CD4-positive, alpha-beta T cell treated with Interferon gamma for 1 hour (primary cell): ENCODE measurements at regions not wholly inside any gene's neighbourhood (a gene's known extent, or its start where the extent isn't known, plus 50 kb on each side); places are given as distances from the start of the nearest gene placed in this dataset.

Experiments
- DNase-seq: peaks from one replicate; pipeline ENCODE4 v3.0.0-alpha.2; 2020

DNA sequence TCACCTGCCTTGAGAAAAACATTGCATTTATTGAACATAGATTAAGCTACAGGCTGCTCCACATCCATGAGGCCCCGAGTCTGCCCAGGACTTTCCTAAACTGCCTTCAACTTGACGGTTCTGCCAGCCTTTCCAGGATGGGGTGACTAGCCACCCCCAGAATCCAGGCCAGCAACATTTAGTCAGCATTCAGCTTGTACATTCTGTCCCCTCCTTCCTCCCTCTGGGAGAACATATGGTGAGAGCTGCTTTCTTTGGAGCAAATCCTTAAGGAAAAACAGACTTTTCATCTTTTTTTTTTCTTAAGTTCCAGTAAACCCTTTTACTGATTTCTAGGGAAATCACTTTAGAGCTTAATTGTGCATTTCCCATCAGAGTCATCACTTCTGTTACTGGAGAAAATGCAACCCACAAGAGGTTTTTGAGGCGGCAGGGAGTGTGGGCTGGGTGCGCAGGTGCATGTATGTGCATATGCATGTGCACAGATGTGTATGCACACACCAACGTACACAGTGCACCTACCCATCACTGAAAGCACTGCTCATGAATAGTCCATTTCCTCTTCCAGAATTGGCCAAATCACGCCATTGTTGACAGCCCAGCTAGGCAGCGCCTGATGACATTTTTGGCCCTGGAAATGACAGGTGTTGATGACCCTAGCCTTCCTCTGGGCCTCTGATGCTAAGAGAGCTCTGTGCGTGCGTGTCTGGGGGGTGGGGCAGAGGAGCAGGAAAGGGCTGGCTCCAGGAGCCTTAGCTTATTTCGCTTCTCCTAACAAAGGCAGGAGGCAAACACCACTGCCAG is 145.6 kb downstream of the HSD17B3 start:
- DNase-seq = no peak

DNA sequence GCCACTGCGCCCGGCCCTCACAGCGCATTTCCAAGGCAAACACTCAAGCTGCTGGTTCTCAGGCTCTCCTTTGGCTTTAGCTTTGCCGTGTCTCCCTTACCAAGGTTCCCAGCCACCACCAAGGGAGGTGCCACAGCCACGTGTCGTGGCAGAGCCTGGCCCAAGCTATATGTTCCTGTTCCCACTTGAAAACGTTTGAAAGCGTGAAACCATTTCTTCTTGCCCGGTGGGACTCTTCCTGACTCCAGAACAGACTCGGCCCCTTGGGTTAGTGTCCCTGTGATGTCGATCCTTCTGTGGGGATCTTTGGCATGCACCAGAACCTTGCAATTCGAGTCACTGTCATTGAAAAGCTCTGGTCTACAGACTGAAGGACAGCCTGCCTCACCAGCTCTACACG is 147.9 kb downstream of the HSD17B3 start:
- DNase-seq = no peak

DNA sequence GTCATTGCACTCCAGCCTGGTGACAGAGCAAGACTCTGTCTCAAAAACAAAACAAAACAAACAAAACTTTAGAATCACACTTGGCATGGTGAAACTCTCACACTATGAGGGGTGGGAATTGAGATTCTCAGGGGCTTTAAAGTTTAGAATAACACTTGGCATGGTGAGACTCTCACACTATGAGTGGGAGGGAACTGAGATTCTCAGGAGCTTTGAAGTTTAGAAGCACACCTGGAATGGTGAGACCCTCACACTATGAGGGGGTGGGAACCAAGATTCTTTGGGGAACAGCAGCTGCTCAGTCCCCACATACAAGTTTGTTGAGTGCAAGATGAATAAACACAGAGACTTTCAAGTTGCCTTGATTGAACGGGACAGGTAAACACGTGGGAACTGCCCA is 149.4 kb downstream of the HSD17B3 start:
- no peak for DNase-seq

DNA sequence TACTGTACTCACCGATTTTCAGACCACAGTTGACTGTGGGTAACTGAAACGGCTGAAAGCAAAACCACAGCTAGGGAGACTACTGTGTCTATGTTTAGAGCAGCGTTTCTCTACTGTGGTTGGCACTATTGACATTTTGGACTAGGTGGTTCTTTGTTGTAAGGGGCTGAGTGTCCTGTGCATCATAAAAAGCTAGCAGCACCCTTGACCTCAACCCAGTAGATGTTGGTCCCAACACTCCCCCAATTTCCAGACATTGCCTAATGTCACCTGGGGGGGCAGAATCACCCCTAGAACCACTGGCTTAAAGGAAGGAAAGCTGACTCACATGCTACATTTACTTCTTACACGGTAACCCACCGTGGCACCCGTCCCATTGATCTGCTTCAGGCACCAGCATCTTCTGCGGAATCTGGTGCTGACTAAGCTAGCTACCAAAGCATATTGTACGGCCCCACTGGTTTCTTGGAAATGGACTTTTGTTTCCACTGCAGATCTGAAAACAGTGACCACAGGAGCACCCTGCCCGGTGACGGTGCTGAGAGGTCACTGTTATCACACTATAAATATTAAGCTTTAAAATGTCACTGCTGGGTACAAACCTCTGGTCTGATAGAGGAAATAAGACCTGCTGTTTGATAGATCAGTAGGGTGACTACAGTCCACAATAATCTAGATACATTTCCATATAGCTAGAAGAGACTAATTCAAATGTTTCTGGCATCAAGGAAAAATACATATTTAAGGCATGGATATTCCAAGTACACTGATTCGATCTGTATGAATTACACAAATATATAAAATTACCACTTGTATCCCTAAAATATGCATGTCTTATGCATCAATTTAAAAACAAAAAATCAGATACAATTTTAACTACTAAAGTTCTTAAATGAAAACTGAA is 151.4 kb downstream of the HSD17B3 start:
- peak; percentile 17 for DNase-seq

DNA sequence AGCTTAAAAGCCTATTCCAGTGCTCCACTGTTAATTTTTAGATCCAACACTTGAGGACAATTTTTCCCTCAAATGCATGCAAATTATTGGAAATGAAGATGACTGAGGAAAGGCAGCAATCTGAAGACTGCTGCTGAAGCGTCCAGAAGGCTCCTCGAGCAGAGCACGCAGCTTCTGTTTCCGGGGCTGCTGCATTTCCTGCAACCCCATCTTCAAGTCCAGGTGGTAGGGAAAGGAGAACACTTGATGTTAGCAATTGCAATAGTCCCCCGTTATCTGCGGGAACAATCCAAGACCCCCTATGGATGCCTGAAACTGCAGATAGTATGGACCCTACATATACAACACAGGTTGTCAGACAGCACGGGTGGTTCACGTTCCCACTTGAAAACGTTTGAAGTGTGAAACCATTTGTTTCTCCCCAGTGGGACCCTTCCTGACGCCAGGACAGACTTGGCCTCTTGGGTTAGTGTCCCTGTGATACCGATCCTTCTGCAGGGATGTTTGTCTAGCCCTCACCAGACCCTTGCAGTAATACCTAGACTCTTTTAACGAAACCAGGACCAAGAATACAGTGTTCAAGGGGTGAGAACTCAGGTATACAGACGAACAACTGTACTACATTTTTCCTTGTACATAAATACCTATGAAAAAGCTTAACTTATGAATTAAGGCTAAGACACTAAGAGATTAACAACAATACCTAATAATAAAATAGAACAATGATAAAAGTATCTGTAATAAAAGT is 152.3 kb downstream of the HSD17B3 start:
- DNase-seq = no peak

DNA sequence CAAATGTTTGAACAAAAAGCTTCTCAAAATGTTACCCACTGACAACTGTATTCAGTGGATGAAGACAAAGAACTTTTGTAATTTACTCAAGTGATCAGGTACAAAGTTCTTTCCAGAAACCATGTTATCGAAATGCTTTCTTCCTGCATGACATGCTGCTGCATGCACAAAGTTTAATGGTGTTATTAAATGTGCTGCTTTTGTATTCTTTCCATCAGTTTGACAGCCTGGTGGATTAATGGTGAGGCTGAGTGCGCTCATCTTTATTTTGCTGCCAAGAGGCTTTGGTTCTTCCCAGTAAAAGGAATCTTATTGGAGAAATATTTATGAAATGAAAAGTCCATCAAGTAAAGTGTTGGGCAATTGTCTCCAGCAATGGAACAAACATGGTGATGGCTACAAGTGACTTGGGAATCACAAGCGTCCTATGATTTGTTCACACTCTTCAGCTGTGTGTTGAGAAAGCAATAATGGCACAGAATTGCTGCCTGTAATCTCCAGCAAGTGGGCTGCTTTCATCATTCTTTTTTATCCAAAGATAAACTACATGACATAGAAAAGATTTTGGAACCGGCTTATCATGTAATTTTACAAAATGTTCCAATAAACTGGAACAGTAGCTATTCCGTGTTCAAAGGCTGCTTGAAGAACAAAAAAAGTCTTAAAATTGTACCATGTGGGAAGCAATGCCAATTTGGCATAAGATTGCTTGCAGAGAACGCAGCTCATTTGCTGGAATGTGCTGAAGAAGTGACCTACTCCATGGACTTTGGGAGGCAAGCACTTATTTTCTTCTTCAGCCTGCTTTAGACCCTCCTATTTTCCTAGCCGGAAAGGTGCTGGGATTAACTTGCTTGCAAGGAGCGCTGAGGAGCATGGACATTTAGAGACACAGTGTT is 153.1 kb downstream of the HSD17B3 start:
- no peak for DNase-seq

DNA sequence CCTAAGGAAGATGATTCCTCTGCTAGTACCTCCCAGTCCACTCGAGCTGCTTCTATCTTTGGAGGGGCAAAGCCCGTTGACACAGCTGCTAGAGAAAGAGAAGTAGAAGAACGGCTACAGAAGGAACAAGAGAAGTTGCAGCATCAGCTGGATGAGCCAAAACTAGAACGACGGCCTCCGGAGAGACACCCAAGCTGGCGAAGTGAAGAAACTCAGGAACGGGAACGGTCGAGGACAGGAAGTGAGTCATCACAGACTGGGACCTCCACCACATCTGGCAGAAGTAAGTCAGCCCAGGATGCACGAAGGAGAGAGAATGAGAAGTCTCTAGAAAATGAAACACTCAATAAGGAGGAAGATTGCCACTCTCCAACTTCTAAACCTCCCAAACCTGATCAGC is 154.9 kb downstream of the HSD17B3 start:
- peak; percentile 46 for DNase-seq

DNA sequence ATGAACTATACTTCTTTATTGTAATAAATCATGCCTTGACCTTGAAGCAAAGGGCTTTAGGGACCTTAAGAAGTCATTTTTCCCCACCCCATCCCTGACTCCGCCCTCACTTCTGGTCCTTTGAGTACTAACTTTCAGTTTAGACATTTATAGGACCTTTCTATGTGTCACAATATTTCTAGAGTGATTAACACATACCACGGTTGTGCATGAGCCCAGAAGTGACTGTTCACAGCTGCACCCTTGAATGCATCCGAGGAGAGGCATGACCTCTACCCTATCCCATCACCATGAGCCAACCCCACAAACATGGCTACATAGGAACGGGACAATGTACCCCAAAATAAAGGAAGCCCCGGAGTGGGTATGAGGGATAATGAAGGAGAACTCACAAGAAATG is 160.3 kb downstream of the HSD17B3 start:
- no peak for DNase-seq

DNA sequence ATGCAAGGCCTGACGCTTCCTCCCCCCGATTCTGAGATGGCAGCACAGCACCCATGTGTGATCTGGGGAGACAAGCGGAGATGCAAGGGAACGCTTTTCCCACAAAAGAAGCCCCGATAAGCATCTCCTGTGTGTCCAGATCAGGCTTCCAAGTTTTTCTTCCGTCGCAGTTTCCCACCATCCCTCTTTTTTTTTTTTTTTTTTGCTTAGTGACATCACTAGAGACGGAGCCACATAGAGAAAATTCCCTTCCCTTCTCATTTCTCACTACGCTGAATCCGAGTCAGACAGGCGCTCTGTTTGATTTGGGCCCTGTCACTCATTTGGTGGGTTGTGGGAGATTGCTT is 160.9 kb downstream of the HSD17B3 start:
- DNase-seq = no peak

DNA sequence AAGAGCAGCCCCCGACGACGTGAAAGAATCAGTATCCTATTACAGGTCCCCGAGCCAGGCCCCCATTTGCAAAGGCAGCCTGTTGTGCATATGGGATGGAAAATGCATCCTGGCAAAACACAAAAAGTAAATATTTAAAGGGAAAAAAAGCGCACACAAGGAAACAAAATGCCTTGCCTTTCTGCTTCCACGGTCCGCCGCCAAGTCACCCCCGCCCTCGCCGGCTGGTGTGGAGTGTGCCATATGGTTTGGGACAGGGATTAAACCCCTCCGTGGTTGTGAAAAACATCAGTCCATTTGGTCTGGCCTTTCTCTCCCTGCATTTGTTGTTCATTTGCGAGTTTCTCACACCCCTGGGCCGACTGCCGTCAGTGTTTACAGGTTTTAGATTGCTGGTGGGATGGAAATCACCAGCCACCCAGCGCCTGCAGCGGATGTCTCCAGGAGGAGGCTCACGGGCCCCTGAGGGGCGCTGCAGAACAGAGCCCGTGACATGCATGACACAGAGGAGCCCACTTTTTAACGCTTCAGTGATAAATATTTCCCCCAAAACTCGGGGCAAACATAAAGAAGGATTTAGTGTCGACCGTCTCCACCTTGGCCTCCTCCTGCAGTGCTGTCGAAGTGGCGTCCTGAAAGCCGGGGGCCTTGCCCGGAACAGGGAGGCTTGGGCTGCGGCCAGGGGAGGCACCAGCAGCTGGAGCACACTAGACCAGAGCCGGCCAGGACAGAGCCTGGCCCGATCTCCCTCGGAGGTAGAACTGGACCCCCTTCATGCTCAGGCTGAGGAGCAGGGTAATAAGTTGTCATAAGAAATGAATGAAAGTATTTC is 161.5 kb downstream of the HSD17B3 start:
- DNase-seq = no peak

DNA sequence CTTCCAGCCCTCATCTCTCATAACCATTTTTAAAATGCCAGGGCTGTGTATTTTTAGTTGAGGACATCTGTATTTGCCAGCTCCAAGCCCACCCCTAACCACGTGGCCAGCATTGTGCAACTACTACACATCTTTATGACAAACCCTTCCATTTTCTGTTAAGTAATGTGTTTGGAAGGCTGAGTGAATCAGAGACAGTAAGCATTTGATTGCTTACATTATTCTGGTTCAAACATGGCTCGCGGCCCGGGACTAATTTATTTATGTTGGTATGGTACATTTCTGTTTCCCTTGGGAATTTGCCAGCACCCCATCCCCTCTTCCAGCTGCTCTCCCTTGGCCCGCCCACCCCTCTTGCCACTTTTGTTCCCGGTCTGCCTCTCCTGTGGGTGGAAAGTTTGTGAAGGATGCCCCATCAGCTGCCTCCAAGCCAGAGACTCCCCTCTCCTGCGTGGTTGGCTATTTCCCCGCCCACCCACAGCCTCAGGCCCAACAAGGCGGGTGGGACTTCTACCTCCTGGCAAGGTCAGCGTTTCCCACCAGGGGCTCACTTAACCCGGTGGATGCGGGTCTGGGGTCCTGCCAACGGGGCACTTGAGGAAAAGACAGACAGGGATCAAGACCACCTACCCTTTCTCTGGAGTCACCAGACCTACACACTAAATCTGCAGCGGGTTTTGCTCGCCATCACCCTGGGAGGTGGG is 162.2 kb downstream of the HSD17B3 start:
- DNase-seq = no peak

DNA sequence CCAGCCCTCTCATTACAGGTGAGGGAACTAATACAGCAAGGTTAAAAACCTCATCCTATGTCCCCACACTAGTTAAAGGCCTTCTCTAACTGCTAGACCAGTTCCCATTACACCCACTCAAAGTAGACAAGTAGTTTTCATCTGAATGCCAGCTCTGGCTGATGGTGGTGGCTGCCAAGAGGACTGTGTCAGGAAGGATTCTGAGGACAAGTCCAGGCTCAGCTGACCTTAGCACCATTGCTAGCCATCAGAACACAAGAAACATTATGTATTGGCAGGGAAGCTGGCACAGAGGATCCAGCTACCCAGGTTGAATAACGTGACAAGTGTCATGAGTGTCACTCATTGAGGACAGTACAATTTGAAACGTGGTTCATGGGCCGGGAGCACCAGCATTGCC is 163.4 kb downstream of the HSD17B3 start:
- DNase-seq = no peak

DNA sequence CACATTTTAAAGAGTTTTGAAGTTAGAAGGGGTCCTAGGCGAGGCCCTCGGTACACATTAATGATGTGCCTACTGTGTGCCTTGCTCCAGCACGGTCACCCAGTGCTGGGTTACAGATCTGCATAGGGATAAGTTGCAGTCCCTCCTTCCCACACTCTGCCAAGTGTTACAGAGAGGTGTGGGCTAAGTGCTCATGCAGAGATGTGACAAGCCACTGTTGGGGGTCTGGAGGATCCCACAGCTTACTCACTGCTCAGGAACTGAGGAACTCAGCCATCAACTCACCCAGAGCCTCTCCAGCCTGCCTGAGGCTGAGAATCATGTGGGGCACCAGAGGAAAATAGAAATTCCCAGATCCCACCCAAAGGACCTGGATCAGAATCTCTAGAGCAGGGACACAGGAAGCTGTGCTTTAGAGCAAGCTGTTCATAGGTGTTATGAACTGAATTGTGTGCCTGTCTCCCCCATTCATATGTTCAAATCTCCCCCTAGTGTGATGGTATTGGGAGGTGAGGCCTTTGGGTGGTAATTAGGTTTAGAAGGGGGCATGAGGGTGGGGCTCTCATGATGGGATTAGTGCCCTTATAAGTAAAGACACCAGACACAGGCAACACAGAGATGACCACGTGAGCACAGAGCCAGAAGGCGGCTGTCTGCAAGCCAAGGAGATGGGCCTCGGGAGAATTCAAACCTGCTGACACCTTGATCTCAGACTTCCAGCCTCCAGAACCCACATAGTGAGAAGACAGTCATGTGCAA is 164.1 kb downstream of the HSD17B3 start:
- DNase-seq = no peak

DNA sequence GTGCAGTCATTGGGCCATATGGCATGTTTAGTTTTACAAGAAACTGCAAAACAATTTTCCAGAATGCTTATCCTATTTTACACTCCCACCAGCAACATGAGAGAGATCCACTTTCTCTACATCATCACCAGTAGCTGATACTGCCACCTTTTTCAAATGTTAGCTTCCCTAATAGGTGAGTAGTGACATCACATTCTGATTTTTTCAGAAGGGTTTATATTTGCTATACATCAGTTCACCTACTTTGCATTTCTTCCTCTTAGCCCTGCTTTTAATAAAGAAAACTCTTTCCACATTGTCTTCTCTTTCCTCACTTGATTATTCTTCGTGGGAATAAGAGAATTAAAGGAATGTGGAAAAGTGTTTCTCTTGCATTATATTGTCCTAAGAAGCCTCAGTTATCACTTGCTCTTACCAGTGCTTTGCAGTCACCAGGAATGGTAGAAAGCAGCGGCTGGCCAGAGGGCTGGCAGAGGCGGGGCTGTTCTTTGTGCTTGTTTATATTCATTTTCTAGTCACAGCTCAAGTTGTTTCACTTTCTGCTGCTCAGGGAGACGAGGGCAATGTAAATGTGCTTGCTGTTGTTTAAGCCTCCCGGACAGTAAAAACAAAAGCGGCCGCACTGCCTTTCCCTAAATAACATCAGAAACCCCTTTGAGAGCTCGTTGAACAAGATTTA is 164.8 kb downstream of the HSD17B3 start:
- no peak for DNase-seq

DNA sequence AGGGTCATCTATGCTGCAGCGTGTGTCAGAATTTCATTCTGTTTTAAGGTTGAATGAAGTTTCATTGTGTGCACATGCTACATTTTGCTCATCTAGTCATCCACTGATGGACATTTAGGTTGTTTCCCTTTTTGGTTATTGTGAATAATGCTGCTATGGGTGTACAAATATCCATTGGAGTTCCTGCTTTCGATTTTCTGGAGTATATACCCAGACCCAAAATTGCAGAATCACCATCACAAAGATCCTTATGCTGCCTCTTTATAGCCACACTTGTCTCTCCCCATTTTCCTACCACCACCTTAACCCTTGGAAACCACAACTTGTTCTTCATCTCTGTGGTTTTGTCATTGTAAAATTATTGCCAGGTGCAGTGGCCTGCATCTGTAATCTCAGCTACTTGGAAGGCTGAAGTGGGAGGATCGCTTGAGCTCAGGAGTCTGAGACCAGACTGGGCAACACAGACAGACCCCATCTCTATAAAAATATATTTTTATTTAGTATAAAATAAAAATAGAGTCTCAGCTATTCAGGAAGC is 166.2 kb downstream of the HSD17B3 start:
- DNase-seq = no peak

DNA sequence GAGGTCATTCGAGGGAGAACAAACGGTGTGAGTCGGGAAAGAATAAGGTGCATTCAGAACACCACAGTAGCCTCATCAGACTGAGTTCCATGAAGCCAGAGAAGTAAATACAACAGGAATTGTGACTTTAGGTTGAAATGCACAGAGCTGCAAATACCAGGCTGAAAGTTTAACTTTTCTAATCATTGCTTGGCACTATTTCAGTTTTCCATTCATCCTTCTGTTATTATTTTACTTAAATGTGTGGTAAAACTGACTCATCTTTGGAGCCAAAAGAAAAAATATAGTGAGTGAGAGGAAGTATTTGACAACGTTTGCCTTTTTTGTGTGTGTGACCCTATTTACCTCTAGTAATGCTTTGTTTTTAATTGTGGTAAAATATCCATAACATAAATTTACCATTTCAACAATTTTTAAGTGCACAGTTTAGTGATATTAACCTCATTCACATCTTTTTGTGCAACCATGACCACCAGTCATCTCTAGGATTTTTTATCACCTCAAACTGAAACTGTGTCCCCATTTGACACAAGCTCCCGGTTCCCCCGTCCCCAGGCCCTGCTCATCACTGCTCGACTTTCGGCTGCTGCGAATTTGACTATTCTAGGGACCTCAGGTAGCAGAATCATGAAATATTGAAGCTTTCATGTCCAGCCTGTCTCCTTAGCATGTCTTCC is 166.8 kb downstream of the HSD17B3 start:
- DNase-seq = no peak

DNA sequence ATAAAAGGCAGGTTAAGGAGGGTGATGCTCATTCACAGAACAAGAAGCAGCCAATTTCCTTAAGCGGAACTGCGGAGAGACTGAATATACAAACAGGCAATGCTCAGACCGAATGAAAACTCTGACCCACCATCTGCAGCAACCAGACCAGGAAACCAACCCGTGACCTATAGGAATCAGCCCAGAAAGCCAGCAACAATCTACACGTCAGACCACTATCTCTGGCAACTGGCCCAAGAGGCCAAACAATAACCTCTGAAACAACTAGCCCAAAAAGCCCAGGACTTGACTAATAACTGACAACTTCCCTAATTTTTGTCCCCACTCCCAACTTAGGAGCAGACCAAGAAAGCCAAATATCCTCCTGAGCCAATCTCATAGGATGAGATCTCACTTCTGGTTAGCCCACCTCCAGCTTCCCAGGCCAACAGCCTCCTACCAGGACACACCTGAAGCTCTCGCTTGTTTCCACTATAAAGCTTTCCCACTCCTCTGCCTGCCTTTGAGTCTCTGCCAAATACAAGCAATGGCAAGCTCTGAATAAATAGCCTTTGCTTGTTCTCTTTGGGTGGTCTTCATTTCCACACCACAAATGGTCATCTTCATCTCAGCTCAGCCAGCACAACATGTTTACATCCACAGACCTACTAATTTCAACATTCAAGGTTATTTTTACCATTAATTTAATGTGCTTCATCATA is 168.5 kb downstream of the HSD17B3 start:
- no peak for DNase-seq

DNA sequence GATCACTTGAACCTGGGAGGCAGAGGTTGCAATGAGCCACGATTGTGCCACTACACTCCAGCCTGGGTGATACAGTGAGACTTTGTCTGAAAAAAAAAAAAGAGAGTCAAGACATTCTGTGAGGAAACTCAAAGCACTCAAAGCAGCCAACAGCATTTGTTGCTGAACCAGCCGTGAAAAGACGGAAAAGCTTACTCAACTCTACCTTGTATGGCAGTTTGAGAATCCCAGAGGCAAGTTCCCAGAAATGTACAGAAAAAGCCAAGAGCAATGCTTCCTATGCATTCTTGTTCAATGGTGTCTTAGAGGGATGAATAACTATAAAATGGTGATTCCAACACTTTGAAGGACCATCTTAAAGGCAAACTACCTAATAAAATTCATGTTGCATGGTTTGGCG is 170.2 kb downstream of the HSD17B3 start:
- no peak for DNase-seq
